ENCODE measurements at regions not wholly inside any gene's neighbourhood (a gene's known extent, or its start where the extent isn't known, plus 50 kb on each side); places are given as distances from the start of the nearest gene placed in this dataset.

DNA sequence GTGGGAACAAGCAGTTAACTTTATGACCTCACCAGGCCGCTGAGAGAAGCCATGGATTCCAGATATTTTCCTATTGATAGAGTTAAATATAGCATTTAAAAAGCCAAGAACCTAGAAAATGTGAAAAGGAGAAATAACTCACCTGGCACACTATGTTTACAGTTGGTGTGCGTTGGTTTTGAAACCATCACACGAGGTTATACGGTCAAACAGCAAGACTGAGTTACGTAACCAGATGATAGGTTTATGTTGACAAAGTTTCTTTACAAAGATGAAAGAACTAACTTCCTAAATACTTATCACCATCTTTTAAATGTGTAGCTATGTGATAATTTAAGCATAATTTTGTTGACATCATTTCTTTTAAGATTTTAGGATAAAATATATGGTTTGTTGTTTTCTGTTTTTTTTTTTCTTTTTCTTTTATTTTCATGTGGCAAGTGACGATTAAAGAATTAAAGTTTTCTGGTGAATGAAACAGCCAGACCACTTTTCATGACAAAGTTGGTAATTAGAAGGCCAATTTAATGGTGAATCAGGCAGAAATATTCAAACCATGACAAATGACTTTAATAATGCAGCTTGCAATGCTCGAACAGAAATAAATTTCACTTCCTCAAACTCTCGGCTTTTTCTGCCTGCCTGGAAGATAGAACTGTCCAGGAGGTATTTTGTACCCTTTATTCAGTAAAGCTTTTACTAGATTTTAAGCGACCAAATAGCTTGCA is 339.1 kb upstream of the OBI1 start:
- no peak for DNase-seq
- intact Hi-C loops (cut with DNase I; ENCODE audit: low total_unique reads): no loop called here
- Histone ChIP-seq H3K27ac (no peak overlapping the region), H3K27me3 (no peaks in the 10 kb centered on the region), H3K9me3 (no peaks in the 10 kb centered on the region), H3K36me3 (no peaks in the 10 kb centered on the region), H3K4me1 (no peaks in the 10 kb centered on the region), H3K4me3 (no peak overlapping the region)
- TF ChIP-seq POLR2A (IDR thresholded peaks at IDR 0.05): no peak

DNA sequence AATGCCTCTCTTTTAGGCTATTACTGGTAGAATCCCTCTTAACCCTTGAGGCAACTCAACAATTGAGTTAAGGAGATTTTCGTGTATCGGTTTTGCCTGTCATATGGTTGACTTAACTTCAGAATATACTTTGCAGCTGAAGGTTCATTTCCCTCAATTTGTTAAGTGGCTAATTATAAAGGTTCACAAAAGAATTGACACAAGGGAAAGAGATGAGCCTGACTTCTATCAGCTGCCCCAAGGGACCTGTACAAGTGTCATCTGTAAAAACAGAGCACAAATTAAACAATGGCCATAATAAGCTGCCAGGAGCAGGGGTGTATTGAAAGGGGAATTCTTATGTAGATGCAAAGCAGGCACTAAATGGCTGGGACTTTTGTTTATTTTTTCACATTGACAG is 334.8 kb upstream of the OBI1 start:
- intact Hi-C loops (cut with DNase I; ENCODE audit: low total_unique reads): no loop called here
- H3K4me1 ChIP-seq: no peaks in the 10 kb centered on the region
- no peaks in the 10 kb centered on the region for H3K36me3 ChIP-seq
- H3K4me3 ChIP-seq: no peak overlapping the region
- TF ChIP-seq POLR2A (IDR thresholded peaks at IDR 0.05): no peak
- TF ChIP-seq, protein P1, sequence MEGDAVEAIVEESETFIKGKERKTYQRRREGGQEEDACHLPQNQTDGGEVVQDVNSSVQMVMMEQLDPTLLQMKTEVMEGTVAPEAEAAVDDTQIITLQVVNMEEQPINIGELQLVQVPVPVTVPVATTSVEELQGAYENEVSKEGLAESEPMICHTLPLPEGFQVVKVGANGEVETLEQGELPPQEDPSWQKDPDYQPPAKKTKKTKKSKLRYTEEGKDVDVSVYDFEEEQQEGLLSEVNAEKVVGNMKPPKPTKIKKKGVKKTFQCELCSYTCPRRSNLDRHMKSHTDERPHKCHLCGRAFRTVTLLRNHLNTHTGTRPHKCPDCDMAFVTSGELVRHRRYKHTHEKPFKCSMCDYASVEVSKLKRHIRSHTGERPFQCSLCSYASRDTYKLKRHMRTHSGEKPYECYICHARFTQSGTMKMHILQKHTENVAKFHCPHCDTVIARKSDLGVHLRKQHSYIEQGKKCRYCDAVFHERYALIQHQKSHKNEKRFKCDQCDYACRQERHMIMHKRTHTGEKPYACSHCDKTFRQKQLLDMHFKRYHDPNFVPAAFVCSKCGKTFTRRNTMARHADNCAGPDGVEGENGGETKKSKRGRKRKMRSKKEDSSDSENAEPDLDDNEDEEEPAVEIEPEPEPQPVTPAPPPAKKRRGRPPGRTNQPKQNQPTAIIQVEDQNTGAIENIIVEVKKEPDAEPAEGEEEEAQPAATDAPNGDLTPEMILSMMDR (IDR thresholded peaks at IDR 0.05): no peak
- no peak overlapping the region for H3K27ac ChIP-seq
- DNase-seq: no peak
- no peaks in the 10 kb centered on the region for H3K9me3 ChIP-seq
- no peaks in the 10 kb centered on the region for H3K27me3 ChIP-seq

DNA sequence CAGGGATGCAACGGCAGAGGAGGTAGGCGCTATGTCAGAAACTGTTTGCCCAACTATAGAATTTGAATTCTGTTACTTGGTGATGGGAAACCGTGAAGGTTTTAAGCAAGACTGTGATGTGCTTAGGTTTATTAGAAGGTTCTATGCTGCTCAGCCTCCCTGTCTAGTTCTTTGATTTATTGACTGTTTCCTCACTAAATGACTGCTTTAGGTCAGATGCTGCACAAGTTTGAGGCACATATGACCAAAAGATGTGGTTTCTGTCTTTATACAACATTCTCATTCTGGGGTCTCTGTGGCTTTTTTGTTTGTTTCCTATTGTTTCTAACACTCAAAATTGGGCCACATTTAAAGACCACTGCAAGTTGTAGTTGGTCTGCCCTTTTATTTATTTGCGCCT is 323.0 kb upstream of the OBI1 start:
- Histone ChIP-seq H3K27me3 (no peaks in the 10 kb centered on the region), H3K27ac (no peak overlapping the region), H3K9me3 (no peaks in the 10 kb centered on the region), H3K36me3 (no peaks in the 10 kb centered on the region), H3K4me1 (no peaks in the 10 kb centered on the region), H3K4me3 (no peak overlapping the region)
- DNase-seq: no peak
- TF ChIP-seq, protein P1 (IDR thresholded peaks at IDR 0.05): no peak
- no peak for TF ChIP-seq POLR2A (IDR thresholded peaks at IDR 0.05)
- intact Hi-C loops (cut with DNase I; ENCODE audit: low total_unique reads): no loop called here

DNA sequence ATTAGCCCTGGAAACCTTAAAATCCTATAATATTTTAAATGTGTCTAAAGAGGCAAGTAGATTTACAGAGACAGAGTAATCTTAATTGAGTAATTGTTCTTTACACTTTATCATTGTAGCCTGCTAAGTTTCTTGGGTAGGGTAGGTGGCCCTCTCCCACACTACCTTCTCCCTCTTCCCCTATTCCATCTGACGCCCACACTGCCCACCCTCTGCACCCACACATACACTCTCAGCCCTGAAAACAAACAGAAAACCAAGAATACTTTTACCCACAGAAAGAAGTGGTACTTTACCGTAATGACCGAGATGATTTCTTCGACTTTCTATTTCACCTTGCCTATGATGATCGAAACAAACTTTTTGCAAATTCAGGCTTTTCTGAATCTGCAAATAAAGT is 320.4 kb upstream of the OBI1 start:
- H3K27me3 ChIP-seq: no peaks in the 10 kb centered on the region
- no peak overlapping the region for H3K27ac ChIP-seq
- H3K36me3 ChIP-seq: no peaks in the 10 kb centered on the region
- TF ChIP-seq POLR2A (IDR thresholded peaks at IDR 0.05): no peak
- TF ChIP-seq, protein P1 (IDR thresholded peaks at IDR 0.05): no peak
- H3K4me3 ChIP-seq: no peak overlapping the region
- DNase-seq: no peak
- intact Hi-C loops (cut with DNase I; ENCODE audit: low total_unique reads): no loop called here
- no peaks in the 10 kb centered on the region for H3K4me1 ChIP-seq
- no peaks in the 10 kb centered on the region for H3K9me3 ChIP-seq

DNA sequence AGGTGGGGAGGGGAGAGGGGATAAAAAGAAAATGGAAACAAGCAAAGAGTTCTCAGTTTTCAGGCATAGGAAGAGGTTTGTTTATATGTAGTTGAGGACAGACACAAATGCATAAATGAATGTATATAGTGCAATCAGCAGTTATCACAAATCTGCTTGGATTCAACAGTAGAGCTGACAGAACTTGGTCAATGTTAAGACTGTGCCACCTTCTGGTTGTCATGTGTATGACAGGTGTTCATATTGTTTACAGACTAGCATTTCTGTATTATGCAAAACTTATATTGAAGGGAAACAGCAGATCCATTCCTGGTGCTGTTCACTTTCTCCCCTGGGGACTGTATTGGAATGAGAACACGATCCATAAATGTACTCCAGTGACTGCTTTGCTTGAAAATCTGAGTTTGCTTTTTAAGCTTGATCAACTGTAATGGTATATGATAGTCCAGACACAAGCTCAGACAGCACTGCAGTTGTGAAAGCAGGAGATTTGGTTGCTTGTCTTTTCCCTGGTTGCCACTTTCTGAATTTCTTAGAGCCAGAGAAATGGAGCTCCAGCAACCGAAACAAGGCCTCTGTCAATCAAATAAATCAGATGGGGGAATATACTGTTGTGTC is 319.5 kb upstream of the OBI1 start:
- no peaks in the 10 kb centered on the region for H3K4me1 ChIP-seq
- no peak overlapping the region for H3K4me3 ChIP-seq
- H3K27ac ChIP-seq: no peak overlapping the region
- no peaks in the 10 kb centered on the region for H3K36me3 ChIP-seq
- TF ChIP-seq, protein P1 (IDR thresholded peaks at IDR 0.05): peak; percentile 30 to 52 (median 42)
- TF ChIP-seq POLR2A (IDR thresholded peaks at IDR 0.05): no peak
- intact Hi-C loops (cut with DNase I; ENCODE audit: low total_unique reads): no loop called here
- peak in 1 of 2 donors; percentile 14 for DNase-seq
- H3K27me3 ChIP-seq: no peaks in the 10 kb centered on the region
- no peaks in the 10 kb centered on the region for H3K9me3 ChIP-seq
